B cell (primary cell): ENCODE measurements at regions not wholly inside any gene's neighbourhood (a gene's known extent, or its start where the extent isn't known, plus 50 kb on each side); places are given as distances from the start of the nearest gene placed in this dataset.

Experiments used
- ATAC-seq: fragments of 200-7000 bp; cut with Tn5 transposase; one replicate; pipeline ENCODE4 v1.10.0; 2021; ENCODE audit warnings: low read depth, mild to moderate bottlenecking, moderate number of reproducible peaks, moderate library complexity
- CTCF ChIA-PET: fragments of 350-600 bp; sonication (Branson Sonifier 250); formaldehyde crosslinking; loops from one replicate; lab custom pipeline; 2021; ENCODE audit warnings: antibody characterized with exemption, inconsistent platforms; lab: Charles Lee
- POLR2A ChIA-PET: fragments of 350-600 bp; sonication (Branson Sonifier 250); formaldehyde crosslinking; loops from one replicate; lab custom pipeline; 2021; ENCODE audit warnings: antibody characterized with exemption; lab: Charles Lee
- DNase-seq: peaks from one replicate; pipeline ENCODE4 v3.0.0; 2013
- H2AFZ ChIP-seq: 2 replicates; pipeline ENCODE4 v1.6.1; 2012; ENCODE audit warnings: mild to moderate bottlenecking, low read depth, low read length; ENCODE audit not compliant: insufficient read depth, poor library complexity, severe bottlenecking
- H3K27ac ChIP-seq, 2 donors: 1 replicate in 1 of 2; 2 replicates in 1 of 2; pipeline ENCODE4 v1.5.1; 2012 to 2013; ENCODE audit warnings: low read length in 2 of 2, mild to moderate bottlenecking in 2 of 2, moderate library complexity in 1 of 2
- H3K27me3 ChIP-seq, 4 experiments: fragments of 200-600 bp in 1 of 4; sonication (generic) in 1 of 4; replicated peaks in 1 of 4; 1 replicate in 2 of 4; 2 replicates in 2 of 4; pipeline versions ENCODE4 v1.6.1 to v1.7.0; 2013 to 2016; ENCODE audit warnings: low read length in 3 of 4, mild to moderate bottlenecking in 2 of 4, mixed read lengths in 1 of 4, moderate library complexity in 1 of 4; ENCODE audit not compliant: insufficient read depth in 4 of 4, control insufficient read depth in 3 of 4; ENCODE audit errors: control extremely low read depth in 1 of 4
- H3K36me3 ChIP-seq, 2 experiments: replicated peaks in 1 of 2; 1 replicate in 1 of 2; 2 replicates in 1 of 2; pipeline versions ENCODE4 v1.6.1 to v1.7.1; 2013; ENCODE audit warnings: low read length in 1 of 2; ENCODE audit not compliant: insufficient read depth in 2 of 2, control insufficient read depth in 1 of 2; ENCODE audit errors: control extremely low read depth in 1 of 2, extremely low read depth in 1 of 2
- H3K4me1 ChIP-seq, 2 donors: fragments of 200-600 bp in 1 of 2; sonication (generic) in 1 of 2; 1 replicate in 1 of 2; 2 replicates in 1 of 2; pipeline versions ENCODE4 v1.5.1 to v1.6.1; 2013 to 2017; ENCODE audit warnings: low read length in 2 of 2; ENCODE audit not compliant: control insufficient read depth in 2 of 2, insufficient read depth in 2 of 2
- H3K4me2 ChIP-seq: replicated peaks from 2 replicates; pipeline ENCODE3; 2012; ENCODE audit warnings: mild to moderate bottlenecking, low read depth, low read length; ENCODE audit not compliant: poor library complexity, severe bottlenecking
- H3K4me3 ChIP-seq, 5 experiments: fragments of 200-600 bp in 1 of 5; sonication (generic) in 1 of 5; 1 replicate in 3 of 5; 2 replicates in 2 of 5; pipeline versions ENCODE4 v1.5.1 to v1.7.0; 2011 to 2016; ENCODE audit warnings: low read length in 4 of 5, mild to moderate bottlenecking in 4 of 5, low read depth in 2 of 5, control low read depth in 1 of 5, moderate library complexity in 1 of 5; ENCODE audit not compliant: insufficient read depth in 1 of 5; ENCODE audit errors: control extremely low read depth in 1 of 5, extremely low read depth in 1 of 5
- H3K79me2 ChIP-seq: fragments of 200-600 bp; sonication (generic); one replicate; pipeline ENCODE4 v1.6.0; 2016; ENCODE audit warnings: low read length; ENCODE audit not compliant: control insufficient read depth, insufficient read depth
- H3K9ac ChIP-seq: fragments of 200-600 bp; sonication (generic); 2 replicates; pipeline ENCODE4 v1.6.1; 2017; ENCODE audit warnings: mild to moderate bottlenecking, low read length, moderate library complexity
- H3K9me3 ChIP-seq, 3 donors: one replicate each; pipeline versions ENCODE4 v1.6.1 to v1.7.1; 2013; ENCODE audit warnings: low read length in 2 of 3; ENCODE audit not compliant: control insufficient read depth in 2 of 3, insufficient read depth in 1 of 3; ENCODE audit errors: control extremely low read depth in 1 of 3
- H4K20me1 ChIP-seq: 2 replicates; pipeline ENCODE4 v1.6.0; 2012; ENCODE audit warnings: mild to moderate bottlenecking, low read length; ENCODE audit not compliant: insufficient read depth, control insufficient read depth, poor library complexity, severe bottlenecking
- H3K27ac Mint-ChIP-seq: one replicate; pipeline ENCODE4 v1.8.0; 2021; ENCODE audit warnings: mixed read lengths
- H3K27me3 Mint-ChIP-seq: one replicate; pipeline ENCODE4 v1.8.0; 2021; ENCODE audit warnings: mixed read lengths
- H3K4me1 Mint-ChIP-seq: one replicate; pipeline ENCODE4 v1.8.0; 2021; ENCODE audit warnings: mixed read lengths
- H3K4me3 Mint-ChIP-seq: one replicate; pipeline ENCODE4 v1.8.0; 2021; ENCODE audit warnings: mixed read lengths
- H3K9me3 Mint-ChIP-seq: one replicate; pipeline ENCODE4 v1.8.0; 2022; ENCODE audit warnings: mixed read lengths; ENCODE audit not compliant: insufficient read depth
- CTCF ChIP-seq: fragments of 200-600 bp; IDR thresholded peaks from one replicate; pipeline ENCODE4 v1.8.0; 2022; ENCODE audit warnings: antibody characterized with exemption, mild to moderate bottlenecking
- EZH2 ChIP-seq: IDR thresholded peaks from 2 replicates; pipeline ENCODE4 v1.6.1; 2012; ENCODE audit warnings: borderline replicate concordance, low read depth, mild to moderate bottlenecking, moderate library complexity, low read length; ENCODE audit not compliant: insufficient read depth, poor library complexity, severe bottlenecking
- WGBS: methylation state at CpG from one replicate; pipeline ENCODE4 v1.1.5; 2013; ENCODE audit warnings: missing lambda C conversion rate; ENCODE audit not compliant: insufficient coverage; 5-methylcytosine and 5-hydroxymethylcytosine counted together
- intact Hi-C: fragments of 100-400 bp; cut with micrococcal nuclease; formaldehyde crosslinking; loops from one replicate; pipeline ENCODE4 v1.10.0; 2022

- CTCF ChIA-PET = no interaction called here
- Histone ChIP-seq H3K4me3 (no peak overlapping the region), H3K27ac (no peak overlapping the region), H3K27me3 (no peaks in the 10 kb centered on the region), H3K4me1 (no peaks in the 10 kb centered on the region), H3K79me2 (no peaks in the 10 kb centered on the region), H3K4me2 (no peak overlapping the region), H3K9ac (no peak overlapping the region), H3K9me3 (peaks cover 0 to 3% (median 0%) of the 10 kb centered on the region in 3 donors), H4K20me1 (no peaks in the 10 kb centered on the region), H3K36me3 (no peaks in the 10 kb centered on the region), H2AFZ (no peak overlapping the region)
- Mint-ChIP-seq H3K9me3 (no peaks in the 10 kb centered on the region), H3K4me3 (no peak overlapping the region), H3K27ac (no peak overlapping the region), H3K27me3 (no peaks in the 10 kb centered on the region), H3K4me1 (no peaks in the 10 kb centered on the region)
- WGBS = no CpG with 5 or more reads among the region's 1 CpG
- no peak for ATAC-seq
- intact Hi-C loops = no loop called here
- DNase-seq = no peak
- TF ChIP-seq EZH2 (no peak), CTCF (no peak)
- POLR2A ChIA-PET = no interaction called here
Measured at GRCh38 chr4:182179751-182180150, 63.5 kb upstream of the TENM3 start.

- no peaks in the 10 kb centered on the region for H3K79me2 ChIP-seq
- no peaks in the 10 kb centered on the region for H3K4me1 ChIP-seq
- DNase-seq (no peak), ATAC-seq (no peak)
- Mint-ChIP-seq H3K9me3 (no peaks in the 10 kb centered on the region), H3K27ac (no peak overlapping the region), H3K4me1 (no peaks in the 10 kb centered on the region), H3K4me3 (no peak overlapping the region), H3K27me3 (no peaks in the 10 kb centered on the region)
- H3K27me3 ChIP-seq = no peaks in the 10 kb centered on the region
- intact Hi-C loops = no loop called here
- ChIA-PET POLR2A (no interaction called here), CTCF (interaction anchor here (0.5 kb wide), 1 partner anchor 48 kb away, joined by 3 read pairs; no protein-coding TSS in a partner anchor)
- no peak overlapping the region for H3K27ac ChIP-seq
- H3K4me2 ChIP-seq = no peak overlapping the region
- 76% methylated on average over 5 of the region's 6 CpGs for WGBS
- H3K36me3 ChIP-seq = no peaks in the 10 kb centered on the region
- no peaks in the 10 kb centered on the region for H3K9me3 ChIP-seq
- H3K4me3 ChIP-seq = no peak overlapping the region
- H2AFZ ChIP-seq = no peak overlapping the region
- TF ChIP-seq CTCF (no peak), EZH2 (no peak)
- H4K20me1 ChIP-seq = no peaks in the 10 kb centered on the region
- no peak overlapping the region for H3K9ac ChIP-seq
Measured at GRCh38 chr4:182185491-182185890, 57.7 kb upstream of the TENM3 start.
